NOMO-1 treated with DMSO at 0.1 percent for 48 hours (cell line): ENCODE measurements at regions not wholly inside any gene's neighbourhood (a gene's known extent, or its start where the extent isn't known, plus 50 kb on each side); places are given as distances from the start of the nearest gene placed in this dataset.

Experiments
- DNase-seq: peaks from one replicate; lab custom pipeline; 2025; ENCODE audit not compliant: unreplicated experiment; lab: John Stamatoyannopoulos, UW

GRCh38 chr2:9106338-9107167, 100.1 kb upstream of the ASAP2 start:
- DNase-seq, result no peak

GRCh38 chr2:9105601-9106337, 100.8 kb upstream of the ASAP2 start:
- DNase-seq, result no peak

- no peak for DNase-seq
Measured at GRCh38 chr2:9103663-9104277, 100.3 kb upstream of the MBOAT2 start.

- no peak for DNase-seq
Measured at GRCh38 chr2:9102861-9103662, 99.6 kb upstream of the MBOAT2 start.

DNA sequence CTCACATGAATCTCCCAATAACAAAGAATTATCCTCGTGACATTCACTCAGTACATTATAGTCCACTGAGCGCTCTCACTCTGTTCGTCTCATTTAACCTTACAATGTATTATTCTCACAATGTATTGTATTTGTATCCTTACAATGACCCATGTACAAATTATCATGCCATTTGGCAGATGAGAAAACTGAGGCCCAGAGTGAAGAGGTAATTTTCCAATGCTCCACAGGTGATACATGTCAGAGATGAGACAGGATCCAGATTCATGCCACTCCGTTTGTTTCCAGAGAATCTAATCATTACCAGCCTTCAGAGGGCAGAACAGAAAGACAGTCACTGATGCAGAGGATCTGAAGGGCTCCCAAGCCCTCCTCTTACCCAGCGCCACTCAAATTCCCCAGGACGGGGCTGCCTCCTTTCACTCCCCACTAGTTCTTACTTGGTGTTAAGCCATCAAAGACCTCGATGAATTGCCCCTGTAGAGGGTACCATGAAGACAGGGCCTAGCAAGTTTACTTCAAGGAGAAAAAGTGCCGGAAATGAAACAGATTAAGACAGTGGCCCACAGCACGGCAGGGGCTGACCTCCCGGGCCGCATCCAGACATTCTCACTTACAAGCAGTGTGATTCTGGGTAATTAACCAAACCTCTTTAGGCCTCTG, 98.4 kb upstream of the MBOAT2 start:
- DNase-seq, result no peak

GRCh38 chr2:9100080-9100876, 96.8 kb upstream of the MBOAT2 start:
- DNase-seq, result no peak

GRCh38 chr2:9099341-9099751, 95.9 kb upstream of the MBOAT2 start:
- DNase-seq, result no peak

DNA sequence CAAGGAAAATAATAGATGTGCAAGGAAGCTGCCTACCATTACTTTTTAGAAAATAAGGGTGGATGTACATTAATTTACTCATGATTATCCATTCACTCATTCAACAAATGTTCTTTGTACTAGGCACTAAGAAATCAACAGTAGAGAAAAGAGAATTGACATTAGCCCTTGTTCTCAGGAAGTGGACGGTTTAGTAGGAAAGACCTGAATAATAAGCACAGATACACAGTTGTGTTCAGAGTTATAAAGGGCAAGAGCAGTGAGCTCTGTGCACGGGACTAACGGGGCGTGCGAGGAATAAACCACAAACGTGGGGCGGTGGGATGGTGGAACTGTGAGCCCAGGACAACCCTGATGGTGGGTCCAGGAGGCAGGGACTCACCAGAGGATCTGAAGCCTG, 94.4 kb upstream of the MBOAT2 start:
- DNase-seq, result no peak

DNA sequence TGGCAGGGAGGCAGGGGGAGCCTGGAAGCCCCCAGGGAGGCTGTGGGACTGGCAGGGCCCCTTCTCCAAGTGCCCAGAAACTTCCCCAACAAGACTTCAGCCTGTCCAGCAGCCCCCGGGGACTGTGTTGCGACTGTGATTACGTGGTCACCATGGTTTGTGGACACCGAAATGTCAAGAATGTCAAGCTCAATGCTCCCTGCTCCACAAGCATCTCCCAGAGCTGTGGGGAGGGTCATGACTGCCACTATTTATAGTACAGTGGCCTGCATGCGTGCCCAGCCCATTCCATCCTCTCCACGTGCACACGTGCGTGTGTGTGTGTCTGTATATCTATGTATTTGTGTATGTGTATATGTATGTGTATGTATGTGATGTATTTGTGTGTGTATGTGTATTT, 93.8 kb upstream of the MBOAT2 start:
- no peak for DNase-seq

DNA sequence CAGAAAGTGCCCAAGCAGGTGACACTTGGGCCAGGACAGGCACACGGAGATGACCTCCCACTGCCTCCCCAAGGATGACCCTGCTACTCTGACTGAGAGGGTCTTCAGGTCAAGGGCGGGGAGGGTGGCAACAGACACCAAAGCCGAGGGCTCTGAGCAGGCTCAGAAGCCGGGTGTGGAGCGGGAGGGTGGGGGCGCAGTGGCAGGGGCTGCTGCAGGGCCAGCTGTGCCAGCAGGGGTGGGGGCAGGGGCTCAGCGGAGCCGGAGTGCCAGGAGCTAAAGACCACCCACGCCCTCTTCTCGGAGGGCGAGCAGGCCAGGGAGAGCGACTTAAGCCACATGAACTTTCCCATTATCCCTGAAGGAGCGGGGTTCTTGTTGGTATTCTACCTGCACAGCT, 93.3 kb upstream of the MBOAT2 start:
- no peak for DNase-seq

DNA sequence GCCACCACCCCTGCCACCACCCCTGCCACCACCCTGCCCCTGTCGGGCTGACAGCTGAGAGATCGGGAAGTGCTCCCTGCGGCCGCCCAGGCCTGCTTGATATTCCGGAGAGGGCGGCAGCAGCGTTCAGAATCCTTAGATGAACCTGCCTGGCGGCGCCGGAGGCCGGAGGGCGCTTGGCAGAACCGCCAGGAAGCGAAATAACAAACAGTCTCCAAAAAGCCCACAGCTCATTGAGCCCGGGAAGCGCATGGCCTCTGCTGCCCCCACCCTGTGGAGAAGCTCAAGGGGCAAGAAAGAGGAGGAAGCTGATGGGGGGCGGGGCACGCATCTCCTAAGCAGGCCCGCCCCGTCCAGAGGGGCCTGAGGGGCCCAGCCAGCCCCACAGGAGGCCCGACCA, 92.2 kb upstream of the MBOAT2 start:
- DNase-seq, result peak; percentile 4

DNA sequence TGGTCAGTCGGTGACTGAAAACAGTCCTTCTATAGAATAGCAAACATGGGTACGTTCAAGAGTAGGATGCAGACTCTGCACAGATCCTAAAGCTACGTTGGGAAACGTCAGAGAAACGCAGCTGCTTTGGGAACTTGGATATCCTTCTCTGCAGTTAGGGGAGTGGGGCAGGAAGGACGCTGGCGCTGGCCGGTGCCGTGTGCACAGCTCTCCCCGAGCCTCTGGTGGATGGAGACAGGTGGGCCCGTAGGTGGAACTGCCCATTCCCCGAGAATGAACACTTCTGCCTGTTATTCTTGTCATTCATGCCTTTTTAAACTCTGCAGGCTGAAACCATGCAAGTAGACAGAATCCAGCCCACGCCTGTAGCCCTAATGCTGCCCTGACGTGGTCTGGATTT, 91.7 kb upstream of the MBOAT2 start:
- no peak for DNase-seq

DNA sequence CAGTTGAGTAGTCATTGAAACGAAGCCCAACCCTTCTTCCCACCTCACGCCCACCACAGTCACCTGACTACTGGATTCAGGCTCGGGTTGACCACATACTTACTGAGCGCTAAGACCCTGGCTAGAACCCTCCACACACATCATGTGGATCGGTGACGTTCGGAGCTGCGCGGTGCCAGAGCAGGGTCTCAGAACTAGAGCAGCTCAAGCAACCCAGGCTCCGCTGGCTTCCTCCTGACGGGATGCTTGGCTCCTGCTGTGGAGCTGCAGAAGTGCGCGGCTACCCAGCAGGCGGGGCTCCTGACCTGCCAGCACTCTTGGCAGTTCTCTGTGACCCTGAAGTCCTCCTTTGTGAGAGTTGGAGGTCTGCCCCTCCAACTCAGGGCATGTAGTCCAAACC, 90.6 kb upstream of the MBOAT2 start:
- DNase-seq, result no peak

DNA sequence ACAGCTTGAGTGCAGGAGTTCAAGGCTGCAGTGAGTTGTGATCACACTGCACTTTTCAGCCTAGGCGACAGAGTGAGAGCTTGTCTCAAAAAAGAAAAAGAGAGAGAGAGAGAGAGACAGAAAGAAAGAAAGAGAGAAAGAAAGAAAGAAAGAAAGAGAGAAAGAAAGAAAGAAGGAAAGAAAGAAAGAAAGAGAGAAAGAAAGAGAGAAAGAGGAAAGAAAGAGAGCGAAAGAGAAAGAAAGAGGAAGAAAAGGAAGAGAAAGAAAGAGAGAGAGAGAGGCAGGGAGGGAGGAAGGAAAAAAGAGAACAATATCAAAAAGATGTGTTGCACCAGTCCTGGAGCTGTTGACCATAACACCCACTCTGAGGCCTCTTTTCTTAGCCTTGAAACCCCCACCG, 89.8 kb upstream of the MBOAT2 start:
- peak; percentile 32 for DNase-seq

DNA sequence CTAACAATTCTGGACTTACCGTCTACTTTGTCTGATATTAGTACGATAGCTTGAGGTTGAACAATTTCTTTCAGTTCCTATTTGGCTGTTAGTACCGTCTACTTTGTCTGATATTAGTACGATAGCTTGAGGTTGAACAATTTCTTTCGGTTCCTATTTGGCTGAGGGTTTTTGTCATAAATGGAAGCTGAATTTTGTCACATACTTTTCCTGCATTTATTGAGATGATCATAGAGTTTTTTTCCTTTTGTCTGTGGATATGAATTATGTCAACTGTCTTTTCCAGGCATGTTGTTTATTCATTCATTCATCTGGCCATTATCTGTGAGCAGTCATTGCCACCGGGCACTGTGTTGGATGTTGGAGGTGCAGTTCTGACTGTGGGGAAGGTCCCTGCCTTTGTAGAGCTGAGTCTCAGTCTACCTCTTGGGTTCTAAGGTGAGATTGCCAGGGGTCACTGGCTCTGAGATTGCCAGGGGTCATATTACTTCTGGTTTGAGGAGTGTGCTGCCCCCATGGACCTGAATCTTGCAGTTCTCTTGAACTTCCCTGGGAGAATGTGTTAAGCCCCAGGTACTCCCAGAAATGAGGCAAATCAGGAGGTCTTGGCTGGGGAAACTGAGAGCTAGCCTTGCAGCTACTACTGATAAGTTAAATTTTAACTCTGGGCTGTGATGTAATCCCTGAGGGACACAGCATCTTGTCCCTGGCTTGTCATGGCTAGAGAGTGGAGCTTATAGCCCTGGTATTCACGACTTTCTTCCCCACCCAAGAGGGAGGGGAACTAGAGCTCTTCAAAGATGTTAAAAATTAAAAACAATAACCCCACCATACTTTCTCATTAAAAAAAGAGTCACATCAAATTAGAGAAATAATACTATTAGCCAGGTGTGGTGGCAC, 89.1 kb upstream of the MBOAT2 start:
- peak; percentile 69 for DNase-seq

DNA sequence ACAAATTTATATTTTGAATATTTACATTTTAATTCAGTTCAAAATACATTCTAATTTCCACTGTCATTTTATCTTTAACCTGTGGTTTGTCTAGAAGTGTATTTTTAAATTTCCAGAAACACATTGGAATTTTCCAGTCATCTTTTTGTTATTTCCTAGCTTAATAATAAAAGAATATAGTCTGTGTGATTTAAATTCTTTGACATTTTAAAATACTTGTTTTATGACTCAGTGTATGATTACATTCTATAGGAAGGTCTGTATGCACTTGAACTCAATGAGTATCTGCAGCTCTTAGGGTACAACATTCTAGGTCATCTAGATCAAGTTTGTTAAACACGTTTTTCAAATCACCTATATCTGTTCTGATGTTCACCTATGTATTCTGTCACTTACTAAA, 88.3 kb upstream of the MBOAT2 start:
- DNase-seq, result no peak

GRCh38 chr2:9089831-9090230, 86.3 kb upstream of the MBOAT2 start:
- DNase-seq, result no peak

DNA sequence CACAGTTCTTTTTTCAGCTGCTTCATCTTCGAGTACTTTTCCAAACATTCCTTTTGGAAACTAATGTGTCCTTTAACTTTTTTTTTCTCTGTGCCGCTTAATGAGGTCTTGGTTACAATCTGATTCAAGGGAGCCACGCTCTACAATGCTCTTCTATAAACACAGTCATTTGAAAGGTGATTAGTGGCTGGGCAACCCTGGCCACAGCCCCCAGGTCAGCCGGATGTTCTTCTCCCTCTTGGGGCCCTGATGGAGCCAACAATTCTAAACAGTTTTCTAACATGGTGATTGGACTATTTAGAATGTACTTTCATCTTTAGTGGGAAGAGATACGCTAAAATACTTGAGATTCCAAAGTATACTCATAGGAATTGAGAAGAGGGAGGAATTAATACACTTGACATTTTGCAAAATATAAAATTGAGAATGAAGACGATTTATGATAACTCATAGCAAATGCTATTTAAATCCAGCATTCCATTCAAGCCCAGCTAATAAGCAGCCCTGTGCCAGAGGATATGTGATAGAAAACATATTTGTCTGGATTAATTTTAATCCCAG, 83.7 kb upstream of the MBOAT2 start:
- no peak for DNase-seq

DNA sequence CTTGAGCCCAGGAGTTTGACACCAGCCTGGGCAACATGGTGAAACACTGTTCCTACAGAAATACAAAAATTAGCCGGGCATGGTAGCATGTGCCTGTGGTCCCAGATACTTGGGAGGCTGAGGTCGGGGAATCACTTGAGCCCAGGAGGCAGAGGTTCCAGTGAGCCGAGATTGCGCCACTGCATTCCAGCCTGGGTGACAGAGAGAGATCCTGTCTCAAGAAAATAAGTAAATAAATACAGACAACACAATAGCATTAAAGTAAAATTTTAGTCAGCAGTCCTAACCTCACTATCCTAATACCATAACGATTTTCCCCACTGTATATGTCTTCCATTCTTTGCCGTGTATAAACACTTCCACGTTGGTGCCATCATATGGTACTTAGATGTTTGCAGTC, 83.0 kb upstream of the MBOAT2 start:
- DNase-seq, result no peak
